ENCODE measurements at regions not wholly inside any gene's neighbourhood (a gene's known extent, or its start where the extent isn't known, plus 50 kb on each side); places are given as distances from the start of the nearest gene placed in this dataset.

DNA sequence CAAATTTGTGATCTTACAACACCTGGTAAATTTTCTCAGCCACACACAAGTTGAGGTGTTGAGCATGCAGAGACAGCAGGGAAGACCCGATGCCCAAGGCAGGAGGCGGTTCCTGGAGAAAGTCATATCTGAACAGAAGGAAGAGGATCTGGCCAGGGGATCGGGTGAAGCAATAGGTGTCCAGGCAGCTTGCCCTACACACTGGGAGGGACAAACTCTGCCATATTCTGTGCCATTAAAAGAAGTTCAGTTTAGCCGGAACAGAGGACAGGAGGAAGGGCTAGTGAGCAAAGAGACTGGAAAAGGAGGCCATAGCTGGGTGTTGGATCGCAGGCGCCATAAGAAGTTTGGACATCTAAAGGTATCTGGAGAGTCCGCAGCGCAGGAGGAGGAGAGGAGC is 76.5 kb downstream of the TMPRSS5 start:
- H3K79me2 ChIP-seq (ENCODE audit: insufficient read depth, low read length) = no peaks in the 10 kb centered on the region
- H3K36me3 ChIP-seq (ENCODE audit: control insufficient read depth in 1 of 2, insufficient read depth in 2 of 2, low read length in 2 of 2) = no peaks in the 10 kb centered on the region
- peaks cover 19% of the 10 kb centered on the region; the same call in 1 of the 2 replicates for H3K27me3 ChIP-seq (ENCODE audit: insufficient read depth, low read length)
- no peaks in the 10 kb centered on the region for H3K9me2 ChIP-seq (ENCODE audit: insufficient read depth)
- H2AFZ ChIP-seq (ENCODE audit: low read depth, low read length, poor library complexity, severe bottlenecking) = no peak overlapping the region
- DNase-seq (ENCODE audit: low read depth, low spot score) = no peak
- H3K9me3 ChIP-seq (ENCODE audit: control insufficient read depth in 1 of 2, insufficient read depth in 1 of 2, low read depth in 1 of 2, low read length in 2 of 2) = no peaks in the 10 kb centered on the region
- ATAC-seq = no peak
- TF ChIP-seq POLR2A (IDR thresholded peaks at IDR 0.05; ENCODE audit: borderline replicate concordance, extremely low read depth, insufficient read depth, insufficient read length) (no peak), EGR1 (IDR thresholded peaks at IDR 0.05; ENCODE audit: low read depth) (no peak), YY1 (IDR thresholded peaks at IDR 0.05; ENCODE audit: extremely low read depth, insufficient replicate concordance, low read depth, low read length) (no peak), JUND (IDR thresholded peaks at IDR 0.05) (no peak), ZNF274 (IDR thresholded peaks at IDR 0.05; ENCODE audit: low read depth, low read length) (no peak), FOSL1 (IDR thresholded peaks at IDR 0.05; ENCODE audit: low read depth) (no peak), ELF1 (IDR thresholded peaks at IDR 0.05; ENCODE audit: borderline replicate concordance, low read depth) (no peak)
- TF ChIP-seq, protein P1, sequence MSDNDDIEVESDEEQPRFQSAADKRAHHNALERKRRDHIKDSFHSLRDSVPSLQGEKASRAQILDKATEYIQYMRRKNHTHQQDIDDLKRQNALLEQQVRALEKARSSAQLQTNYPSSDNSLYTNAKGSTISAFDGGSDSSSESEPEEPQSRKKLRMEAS (IDR thresholded peaks at IDR 0.05) = no peak
- TF ChIP-seq, protein P2, sequence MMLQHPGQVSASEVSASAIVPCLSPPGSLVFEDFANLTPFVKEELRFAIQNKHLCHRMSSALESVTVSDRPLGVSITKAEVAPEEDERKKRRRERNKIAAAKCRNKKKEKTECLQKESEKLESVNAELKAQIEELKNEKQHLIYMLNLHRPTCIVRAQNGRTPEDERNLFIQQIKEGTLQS (IDR thresholded peaks at IDR 0.05) = no peak
- intact Hi-C loops (cut with micrococcal nuclease) = no loop called here
- no peaks in the 10 kb centered on the region for H3K4me1 ChIP-seq (ENCODE audit: control insufficient read depth in 1 of 2, insufficient read depth in 2 of 2, low read length in 2 of 2)
- ChIA-PET POLR2A (no interaction called here), CTCF (no interaction called here), RAD21 (ENCODE audit: low non-redundant PET in 1 of 2, low total read pairs in 2 of 2, uncharacterized antibody in 2 of 2, unreplicated experiment in 2 of 2) (no interaction called here)
- H3K9ac ChIP-seq (ENCODE audit: low read length) = no peak overlapping the region
- BruUV-seq (replicated peaks) = no TSS peak
- H3K4me2 ChIP-seq (ENCODE audit: low read length) = no peak overlapping the region
- no peak overlapping the region for H3K27ac ChIP-seq (ENCODE audit: low read depth, low read length)
- H3K4me3 ChIP-seq (replicated peaks in 1 of 2; ENCODE audit: low read depth in 1 of 2, low read length in 2 of 2) = no peak overlapping the region
- no peaks in the 10 kb centered on the region for H4K20me1 ChIP-seq (ENCODE audit: insufficient read depth)

DNA sequence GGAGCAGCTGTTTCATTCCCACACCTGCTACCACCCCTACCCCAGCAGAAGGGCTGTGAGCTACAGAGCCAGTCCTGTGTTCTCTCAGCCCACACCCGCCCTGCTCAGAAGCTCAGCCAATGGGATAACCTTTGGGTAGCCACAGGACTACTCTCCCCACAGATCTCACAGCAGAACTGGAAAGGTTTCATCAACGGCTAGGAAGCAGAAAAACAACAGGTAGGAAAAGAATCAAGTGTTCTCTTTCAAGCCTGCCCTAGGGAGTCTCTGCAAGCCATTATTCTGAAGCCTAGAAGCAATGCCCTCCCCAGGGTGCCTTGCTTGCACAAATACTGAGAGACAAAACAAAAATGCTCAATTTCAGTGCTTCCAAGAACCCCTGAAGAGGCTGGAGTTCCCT is 77.2 kb downstream of the TMPRSS5 start:
- RAD21 ChIA-PET (ENCODE audit: low non-redundant PET in 1 of 2, low total read pairs in 2 of 2, uncharacterized antibody in 2 of 2, unreplicated experiment in 2 of 2) = no interaction called here

More for the DNA sequence above, 77.2 kb downstream of the TMPRSS5 start:
- no peak for ATAC-seq
- Histone ChIP-seq H3K4me2 (ENCODE audit: low read length) (no peak overlapping the region), H3K9me2 (ENCODE audit: insufficient read depth) (no peaks in the 10 kb centered on the region), H3K9me3 (ENCODE audit: control insufficient read depth in 1 of 2, insufficient read depth in 1 of 2, low read depth in 1 of 2, low read length in 2 of 2) (no peaks in the 10 kb centered on the region), H3K79me2 (ENCODE audit: insufficient read depth, low read length) (no peaks in the 10 kb centered on the region), H3K36me3 (ENCODE audit: control insufficient read depth in 1 of 2, insufficient read depth in 2 of 2, low read length in 2 of 2) (no peaks in the 10 kb centered on the region), H2AFZ (ENCODE audit: low read depth, low read length, poor library complexity, severe bottlenecking) (no peak overlapping the region), H3K4me1 (ENCODE audit: control insufficient read depth in 1 of 2, insufficient read depth in 2 of 2, low read length in 2 of 2) (no peaks in the 10 kb centered on the region), H3K9ac (ENCODE audit: low read length) (no peak overlapping the region), H4K20me1 (ENCODE audit: insufficient read depth) (no peaks in the 10 kb centered on the region), H3K27me3 (ENCODE audit: insufficient read depth, low read length) (peaks cover 19% of the 10 kb centered on the region; the same call in 1 of the 2 replicates), H3K4me3 (replicated peaks in 1 of 2; ENCODE audit: low read depth in 1 of 2, low read length in 2 of 2) (no peak overlapping the region), H3K27ac (ENCODE audit: low read depth, low read length) (no peak overlapping the region)
- ChIA-PET CTCF (no interaction called here), POLR2A (no interaction called here)
- intact Hi-C loops (cut with micrococcal nuclease) = no loop called here
- TF ChIP-seq, protein P2 (IDR thresholded peaks at IDR 0.05) = no peak
- TF ChIP-seq TCF7L2 (IDR thresholded peaks at IDR 0.05; ENCODE audit: borderline replicate concordance, extremely low read depth, insufficient read depth, insufficient read length) = no peak
- TF ChIP-seq EZH2phosphoT487 (IDR thresholded peaks at IDR 0.05; ENCODE audit: borderline replicate concordance) = no peak
- no peak for TF ChIP-seq RAD21 (IDR thresholded peaks at IDR 0.05; ENCODE audit: low read depth)
- TF ChIP-seq JUND (IDR thresholded peaks at IDR 0.05) = no peak
- no peak for DNase-seq (ENCODE audit: low read depth, low spot score)
- BruUV-seq (replicated peaks) = no TSS peak

All from HCT116 (cell line).